GM18511 (cell line): ENCODE measurements at regions not wholly inside any gene's neighbourhood (a gene's known extent, or its start where the extent isn't known, plus 50 kb on each side); places are given as distances from the start of the nearest gene placed in this dataset.

Experiments used
- ATAC-seq: cut with Tn5 transposase; IDR thresholded peaks from one replicate; pipeline ENCODE4 v1.9.1; 2021; ENCODE audit warnings: mild to moderate bottlenecking, moderate library complexity; ENCODE audit not compliant: unreplicated experiment

DNA sequence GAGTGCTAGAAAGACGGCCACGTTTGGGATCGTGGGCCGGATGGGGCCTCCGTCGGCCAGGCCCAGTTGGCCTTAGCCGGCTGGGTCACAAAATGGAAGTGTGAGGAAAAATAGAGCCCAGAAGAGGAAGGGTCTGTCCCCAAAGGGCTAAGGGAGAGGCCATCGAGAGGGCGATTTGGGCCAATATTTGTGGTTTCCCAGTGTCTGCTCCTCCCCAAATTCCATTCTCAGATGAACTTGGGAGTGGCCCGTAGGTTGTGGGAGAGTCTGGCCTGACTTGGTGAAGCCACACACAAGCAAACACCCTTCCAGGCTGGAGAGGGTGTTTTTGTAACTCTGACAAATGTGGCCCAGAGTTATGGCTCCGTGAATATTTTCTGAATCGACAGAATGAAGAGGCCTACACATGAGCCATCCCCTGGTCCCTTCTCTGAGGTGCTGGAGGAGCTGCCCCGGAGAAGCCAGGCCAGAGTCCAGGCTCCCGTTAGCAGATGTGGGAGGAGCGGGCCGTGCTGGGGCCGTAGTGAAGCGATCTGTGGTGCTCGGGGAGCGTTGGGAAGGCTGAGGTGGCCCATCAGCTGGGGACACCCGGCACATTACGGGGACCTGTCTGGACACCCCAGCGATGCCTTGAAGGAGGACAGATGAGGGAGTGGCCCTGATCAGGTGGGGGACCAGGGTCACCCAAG, 73.5 kb upstream of the PPARA start:
- no peak for ATAC-seq

DNA sequence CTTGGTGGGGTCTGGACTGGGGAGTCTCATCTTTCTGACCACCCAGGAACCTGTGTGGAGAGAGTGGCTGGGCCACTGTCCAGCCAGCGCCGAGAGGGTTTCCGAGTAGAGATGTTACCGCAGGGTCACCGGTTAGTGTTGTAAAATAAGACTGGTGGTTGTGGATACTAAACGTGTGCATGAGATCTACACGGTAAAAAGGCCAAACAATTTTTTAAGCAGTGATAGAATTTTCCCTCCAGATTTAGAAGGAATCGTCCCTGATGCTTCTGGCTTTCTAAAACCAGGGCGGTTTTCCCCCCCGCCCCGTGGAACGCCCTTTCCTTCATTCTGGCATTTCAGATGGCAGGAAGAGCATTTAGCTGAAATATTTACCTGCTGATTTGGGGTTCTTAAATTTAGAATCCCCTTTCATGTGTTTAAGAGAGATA, 72.6 kb upstream of the PPARA start:
- no peak for ATAC-seq

DNA sequence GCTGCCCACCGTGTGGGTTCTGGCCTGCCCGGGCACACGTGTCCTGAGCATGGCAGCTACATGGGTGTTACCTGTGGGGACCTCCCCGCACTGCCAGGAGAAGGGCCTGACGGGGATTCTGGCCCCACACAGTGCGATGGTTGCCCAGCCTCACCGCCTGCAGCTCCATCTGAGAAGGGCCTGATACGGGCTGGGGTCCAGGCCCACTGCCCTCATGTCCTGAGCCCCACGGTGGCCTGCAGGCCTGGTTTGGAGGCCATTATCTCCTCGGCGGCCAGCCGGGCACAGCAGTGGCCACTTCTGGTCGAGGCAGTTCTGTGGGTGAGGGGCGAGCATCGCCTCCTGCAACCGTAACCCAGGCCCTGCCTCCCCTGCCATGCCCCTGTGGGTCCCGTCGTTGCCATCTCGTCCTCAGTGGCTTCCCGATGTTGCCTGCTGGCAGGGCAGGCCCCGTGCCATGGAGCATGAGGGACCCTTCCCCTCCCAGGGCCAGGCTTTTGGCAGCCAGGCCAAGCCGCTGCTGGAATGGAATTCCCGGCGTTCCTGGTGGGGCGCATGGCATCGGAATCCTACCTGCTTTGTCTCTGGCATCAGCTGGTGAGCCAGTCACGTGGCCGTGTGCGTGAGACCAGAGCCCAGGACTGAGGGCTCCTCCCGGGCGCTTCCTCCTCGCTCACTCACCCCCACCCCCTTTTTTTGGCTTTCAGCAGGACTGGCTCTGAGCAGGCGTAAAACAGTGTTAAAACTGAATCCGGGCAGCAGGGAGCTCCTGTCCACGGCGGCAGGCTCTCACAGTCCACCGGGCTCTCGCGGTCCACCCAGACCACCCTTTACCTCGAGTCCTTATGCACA, 71.9 kb upstream of the PPARA start:
- no peak for ATAC-seq

DNA sequence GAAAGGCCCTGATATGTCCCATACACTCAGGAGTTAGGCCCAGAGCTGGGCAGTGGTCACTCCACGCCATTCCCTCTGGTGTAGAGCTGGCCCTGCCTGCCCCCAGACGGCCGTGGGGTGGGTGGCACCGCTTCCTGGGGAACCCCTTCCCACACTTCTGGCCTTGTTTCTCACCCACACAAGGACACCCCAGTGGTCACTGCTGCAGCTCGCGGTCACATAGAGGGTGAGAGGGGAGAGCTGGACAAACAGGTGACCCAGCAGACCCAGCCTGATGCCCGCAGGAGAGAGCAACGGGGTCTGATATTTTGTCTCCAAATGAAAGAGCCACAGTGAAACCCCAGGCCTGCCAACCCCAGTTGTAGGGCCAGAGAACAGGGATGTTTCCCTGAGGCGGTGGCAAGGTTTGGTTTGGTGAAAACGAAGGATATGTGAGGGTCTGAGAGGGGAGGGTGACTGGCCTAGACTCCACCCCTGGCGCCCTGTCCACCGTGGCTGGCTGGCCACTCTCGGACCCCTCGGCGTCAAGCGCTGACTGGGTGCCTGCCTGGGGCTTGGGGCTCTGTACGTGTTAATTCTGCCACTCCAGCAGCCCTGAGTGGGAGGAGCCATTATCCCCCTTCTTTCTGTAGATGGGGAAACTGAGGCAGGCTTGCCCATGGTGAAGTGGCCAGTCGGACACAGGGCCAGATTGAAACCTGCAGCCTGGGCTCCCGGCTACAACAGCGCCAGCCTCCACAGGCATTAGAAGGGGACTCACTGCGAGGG, 71.0 kb upstream of the PPARA start:
- no peak for ATAC-seq

DNA sequence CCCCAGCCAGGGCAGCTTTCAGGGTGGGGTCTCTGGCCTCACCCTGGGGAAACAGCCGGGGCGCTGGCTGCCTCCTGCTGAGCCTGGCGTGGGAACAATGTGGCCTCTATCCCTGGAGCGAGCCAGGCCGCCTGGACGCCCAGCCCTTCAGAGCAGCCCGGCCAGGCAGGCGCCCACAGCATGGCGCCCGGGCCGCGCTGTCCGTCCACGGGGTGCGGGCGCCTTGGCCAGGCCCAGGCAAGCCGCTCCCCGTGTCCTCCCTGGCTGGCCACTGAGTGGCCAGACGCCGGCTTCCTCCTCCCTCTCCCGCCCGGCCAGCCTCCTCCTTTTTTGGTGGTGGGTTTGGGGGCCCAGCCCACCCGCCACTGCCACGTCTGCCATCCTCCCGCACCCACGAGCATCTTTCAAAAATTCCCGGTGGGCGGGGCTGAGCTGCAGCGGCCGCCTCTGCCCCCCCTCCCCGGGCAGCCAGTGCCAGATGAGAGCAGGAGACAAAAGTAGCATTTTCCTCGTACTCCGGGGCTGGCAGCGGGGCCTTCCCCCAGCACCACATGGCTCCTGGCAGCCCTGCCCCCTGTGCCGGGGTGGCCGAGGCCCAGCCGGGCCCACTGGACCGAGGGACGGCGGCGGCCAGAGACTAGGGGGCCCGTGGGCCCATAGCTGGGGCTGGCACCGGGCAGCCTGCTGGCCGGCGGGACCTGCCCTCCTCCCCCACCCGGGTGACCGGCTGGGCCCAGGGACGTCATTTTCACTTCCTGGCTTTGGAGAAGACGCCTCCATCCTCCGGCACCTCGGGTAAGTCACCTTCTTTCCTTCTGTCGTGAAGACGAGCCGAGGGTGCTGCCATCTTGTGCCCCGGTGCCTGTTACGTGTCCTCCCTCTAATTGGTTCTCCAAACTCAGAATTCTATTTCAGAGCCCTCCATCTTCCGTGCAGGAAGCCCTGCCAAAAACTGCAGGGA, 70.2 kb upstream of the PPARA start:
- ATAC-seq, result no peak

DNA sequence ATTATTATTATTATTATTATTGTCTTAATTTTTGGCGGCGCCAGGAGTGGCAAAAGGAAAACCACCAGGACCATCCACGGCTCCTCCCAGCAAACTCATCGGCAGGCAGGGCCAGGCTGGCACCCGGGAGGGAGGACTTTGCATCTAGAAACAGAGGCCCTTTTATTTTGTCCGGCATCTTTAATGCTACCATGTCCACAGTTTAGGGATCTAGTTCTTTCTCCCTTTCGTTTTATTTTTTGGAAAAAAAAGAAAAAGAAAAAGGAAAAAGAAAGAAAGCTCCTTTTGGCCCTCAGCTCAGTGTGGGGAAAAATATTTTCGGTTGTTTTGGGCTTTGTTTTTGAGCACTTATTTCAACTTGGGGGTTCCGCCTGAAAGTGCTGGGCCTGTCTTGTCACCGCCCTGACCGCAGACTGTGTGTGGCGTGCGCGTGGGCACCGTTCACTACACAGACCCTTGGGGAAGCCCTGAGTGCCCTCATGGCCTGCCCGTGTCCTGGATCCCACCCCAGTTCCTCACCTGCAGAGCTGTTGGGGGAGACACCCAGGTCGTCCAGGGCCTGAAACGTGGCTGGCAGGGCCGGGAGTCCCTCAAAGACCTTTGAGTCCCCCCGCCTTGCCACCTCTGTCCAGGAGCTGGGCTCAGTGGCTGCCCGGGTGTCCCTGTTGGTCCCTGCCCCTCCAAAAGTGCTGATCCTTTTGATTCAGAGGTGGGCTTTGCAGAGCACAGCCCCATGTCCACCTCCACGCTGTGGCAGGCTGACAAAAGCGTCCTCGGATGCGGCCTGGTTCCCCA, 69.1 kb upstream of the PPARA start:
- no peak for ATAC-seq

DNA sequence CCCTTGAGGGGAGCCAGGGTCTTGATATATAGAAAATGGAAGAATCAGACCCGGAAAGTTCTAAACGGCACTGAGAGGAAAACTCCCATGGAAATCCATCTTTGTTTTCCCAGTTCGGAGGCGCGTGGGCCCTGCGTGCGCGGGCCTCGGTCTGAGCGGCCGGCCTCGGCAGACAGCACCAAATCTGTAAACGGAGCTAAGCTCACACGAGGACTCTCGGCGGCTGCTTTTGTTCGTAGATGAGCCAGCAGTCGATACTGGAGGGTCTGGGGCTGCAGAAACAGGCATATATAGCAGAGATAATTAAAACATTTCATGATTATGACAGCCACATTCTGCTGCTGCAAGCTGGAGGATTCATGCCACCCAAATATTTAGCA, 68.5 kb upstream of the PPARA start:
- ATAC-seq, result no peak

DNA sequence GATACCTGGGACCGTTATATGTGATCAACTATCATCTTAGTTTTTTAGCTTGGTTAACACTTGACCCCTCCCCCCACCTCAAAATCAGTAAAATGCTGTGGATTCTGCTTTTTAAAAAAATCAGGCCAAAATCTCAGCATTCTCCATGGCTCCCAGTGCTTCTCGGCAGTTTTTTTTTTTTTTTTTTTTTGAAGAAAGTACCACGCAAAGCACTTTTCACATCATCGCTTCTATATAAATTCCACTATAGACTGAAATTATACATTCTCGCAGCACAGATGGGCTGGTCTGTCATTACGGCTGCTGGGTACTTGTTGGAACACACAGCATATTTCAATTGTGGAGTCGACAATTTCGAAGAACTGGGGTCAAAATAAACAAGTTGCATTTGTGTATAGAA, 67.7 kb upstream of the PPARA start:
- no peak for ATAC-seq

DNA sequence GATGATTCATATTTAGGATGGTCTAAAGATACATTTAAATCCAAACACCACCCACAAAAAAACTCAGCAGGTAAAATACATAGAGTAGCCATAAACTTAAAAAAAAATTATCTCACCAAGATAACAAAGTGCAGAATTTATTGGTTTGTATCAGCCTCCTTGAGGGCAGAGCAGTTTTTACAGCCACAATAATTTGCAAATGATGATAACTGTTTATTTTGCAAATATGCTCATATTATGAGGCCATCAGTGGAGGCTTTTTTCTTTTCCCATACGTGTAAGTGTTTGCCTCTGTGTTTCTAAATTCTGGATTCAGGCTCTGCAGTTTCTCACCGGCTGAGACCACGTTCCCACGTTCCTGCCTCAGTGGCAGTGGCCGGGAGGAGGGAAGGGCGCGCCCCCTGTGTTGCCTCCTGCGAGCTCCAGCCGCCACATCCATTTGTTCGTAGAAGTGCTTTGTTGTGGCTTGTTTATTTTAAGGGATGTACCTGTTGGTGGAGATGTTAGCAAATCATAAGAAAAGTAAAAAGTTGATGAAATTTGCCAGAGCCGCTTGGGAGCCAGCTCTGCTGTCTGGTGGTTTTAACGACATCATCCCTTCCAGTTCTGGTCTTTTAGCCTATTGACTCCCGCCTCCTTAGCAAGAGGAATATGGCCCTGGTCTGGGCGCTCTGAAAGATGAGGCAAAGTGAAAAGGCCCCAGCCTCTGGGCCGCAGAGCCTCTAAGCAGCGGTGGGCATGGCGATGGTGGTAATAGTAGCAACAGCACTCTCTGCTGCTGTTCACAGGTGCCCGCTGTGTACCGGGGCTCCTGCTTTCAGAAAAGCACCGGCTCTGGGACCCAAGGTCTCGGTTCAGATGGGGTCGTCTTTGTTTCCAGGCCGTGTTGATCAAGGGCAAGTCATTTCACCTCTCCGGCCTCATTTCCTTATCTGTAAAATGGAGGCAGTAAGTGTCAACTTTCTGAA, 66.7 kb upstream of the PPARA start:
- no peak for ATAC-seq

DNA sequence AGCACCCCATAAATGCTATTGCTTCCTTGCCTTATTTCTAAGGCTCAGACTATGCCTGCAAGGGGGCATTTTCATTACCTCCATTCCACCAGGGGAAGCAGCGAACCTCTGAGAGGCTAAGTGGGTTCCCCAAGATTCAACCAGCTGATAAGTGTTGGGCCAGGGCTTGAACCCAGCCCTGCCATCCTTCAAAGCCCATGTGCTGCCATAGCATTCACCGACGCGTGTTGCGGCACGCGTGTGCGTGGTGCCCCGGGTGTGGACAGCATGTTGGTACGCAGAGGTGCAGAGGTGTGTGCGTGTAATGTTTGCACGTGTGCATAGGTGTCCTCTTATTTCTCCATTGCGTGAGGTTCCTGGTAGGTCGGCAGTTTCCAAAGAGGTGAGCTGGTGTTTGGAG, 66.0 kb upstream of the PPARA start:
- ATAC-seq, result no peak

DNA sequence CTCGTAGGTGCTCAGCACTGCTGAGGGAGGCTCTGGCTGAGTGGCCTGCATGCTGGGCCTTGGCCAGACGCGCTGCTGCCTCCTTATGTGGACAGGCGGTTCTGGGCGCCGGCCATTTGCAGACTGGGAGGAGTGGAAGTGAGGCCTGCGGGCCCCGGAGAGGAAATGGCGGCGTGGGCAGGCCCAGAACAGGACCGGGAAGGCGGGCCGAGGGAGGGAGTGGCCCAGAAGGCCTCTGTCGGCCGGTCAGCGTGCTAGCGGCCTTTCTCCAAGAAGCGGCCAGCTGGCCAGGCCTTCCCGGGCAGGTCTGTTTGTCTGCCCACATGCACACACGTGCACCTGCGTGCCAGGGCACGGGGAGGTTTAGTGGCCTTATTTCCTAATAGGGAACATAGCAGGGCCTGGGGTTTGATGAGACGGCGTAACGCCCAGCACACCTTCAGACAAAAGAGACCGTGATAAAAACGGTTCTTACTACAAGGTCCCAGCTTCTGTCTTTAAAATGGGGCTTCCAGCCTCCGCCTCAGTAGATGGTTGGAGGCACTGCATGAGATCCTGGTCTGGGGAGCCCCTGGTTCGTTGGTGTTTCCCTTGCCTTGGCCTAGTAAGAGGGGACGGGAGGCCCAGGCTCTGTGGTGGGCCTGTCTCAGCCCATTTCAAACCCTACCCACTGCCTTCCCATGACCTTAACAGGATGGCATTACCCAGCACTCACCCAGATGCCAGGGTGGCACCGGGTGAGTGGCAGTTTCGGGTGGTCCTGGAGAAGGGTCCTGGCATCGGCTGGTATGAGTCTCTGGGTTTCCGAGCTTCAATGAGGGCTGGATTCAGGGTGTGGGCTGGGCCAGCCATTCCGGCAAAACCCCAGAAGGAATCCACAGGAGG, 65.1 kb upstream of the PPARA start:
- no peak for ATAC-seq

DNA sequence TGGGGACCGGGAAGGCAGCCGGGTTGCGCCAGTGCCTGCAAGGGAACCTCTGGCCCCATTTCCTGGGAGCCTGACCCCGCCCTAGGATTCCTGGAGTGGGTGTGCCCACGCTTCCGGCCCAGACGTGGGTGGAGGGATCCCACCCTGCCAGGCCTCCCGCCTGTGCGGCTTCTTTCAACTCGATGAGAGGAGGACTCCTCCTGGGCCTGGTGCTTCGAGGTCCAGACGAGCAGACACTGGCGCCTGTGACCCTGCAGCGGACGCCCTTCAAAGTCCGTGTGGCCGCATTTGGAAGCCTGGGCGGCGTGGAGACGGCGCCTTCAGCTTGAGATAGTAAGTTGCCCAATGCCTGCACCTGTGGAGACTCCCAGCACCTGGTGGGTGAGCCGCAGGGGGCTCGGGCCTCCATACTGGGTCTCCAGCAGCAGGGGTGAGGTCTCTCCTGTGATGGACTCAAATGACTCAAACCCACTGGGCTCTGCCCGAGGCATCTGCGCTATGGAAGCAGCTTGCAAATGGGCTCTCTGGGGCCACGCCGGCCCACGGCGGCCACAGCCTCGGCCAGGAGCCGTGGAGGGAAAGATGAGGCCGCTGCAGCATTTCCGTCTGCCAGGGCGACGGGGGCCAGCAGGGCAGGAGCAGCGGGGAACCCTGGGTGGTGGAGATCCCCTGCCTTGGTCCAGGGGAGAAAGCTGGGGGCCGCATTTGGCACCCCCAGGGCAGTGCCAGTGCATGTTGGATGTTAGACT, 64.3 kb upstream of the PPARA start:
- no peak for ATAC-seq

DNA sequence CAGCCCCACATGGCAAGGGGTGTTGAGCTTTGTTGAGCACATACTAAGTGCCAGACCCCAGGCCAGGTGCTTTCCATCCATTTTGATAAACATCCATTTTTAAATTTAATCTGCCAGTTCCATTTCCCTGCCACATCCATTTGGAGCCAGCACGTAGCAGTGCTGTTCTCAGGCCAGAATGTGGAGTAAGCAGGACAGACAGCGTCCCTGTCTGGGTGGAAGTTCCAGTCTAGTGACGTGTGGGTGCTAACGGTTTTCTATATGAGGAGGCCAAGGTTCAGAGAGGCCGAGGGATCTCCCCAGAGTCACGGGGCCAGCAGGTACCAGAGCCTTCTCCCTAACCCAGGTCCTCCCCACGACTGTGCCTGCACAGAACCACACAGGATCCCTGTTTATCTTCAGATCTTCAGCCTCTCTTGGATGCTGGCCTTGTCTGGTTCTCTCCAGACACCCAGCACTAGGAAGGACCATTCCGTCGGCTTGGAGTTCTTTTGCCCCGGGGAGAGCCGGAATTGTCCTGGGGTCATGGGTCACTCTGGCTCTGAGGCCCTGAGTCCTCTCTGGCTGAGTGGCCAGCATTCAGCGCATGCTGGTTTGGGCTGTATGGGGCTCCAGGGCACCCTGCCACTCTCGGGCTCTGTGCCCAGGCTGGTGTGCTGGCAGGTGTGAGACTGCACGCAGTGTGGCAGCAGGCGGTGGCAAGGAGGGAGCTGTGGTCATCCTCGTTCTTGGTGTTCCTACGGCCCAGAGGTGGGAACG, 63.6 kb upstream of the PPARA start:
- no peak for ATAC-seq

DNA sequence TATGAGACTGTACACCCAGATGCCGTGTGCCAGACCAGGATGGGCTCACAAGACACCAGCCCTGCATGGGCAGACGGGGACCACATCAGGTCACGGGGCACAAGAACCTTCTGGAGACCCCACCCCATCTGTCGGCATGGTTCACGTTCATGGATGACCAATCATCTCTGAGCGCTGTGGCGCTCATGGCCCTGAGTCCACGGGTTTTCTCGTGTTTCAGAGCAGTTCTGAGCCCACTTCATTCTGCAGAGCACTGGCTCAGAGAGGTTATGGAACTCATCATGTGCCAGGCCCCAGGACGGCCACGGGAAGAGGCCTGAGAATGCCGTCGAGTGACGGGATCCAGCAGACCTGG, 63.0 kb upstream of the PPARA start:
- ATAC-seq, result no peak

DNA sequence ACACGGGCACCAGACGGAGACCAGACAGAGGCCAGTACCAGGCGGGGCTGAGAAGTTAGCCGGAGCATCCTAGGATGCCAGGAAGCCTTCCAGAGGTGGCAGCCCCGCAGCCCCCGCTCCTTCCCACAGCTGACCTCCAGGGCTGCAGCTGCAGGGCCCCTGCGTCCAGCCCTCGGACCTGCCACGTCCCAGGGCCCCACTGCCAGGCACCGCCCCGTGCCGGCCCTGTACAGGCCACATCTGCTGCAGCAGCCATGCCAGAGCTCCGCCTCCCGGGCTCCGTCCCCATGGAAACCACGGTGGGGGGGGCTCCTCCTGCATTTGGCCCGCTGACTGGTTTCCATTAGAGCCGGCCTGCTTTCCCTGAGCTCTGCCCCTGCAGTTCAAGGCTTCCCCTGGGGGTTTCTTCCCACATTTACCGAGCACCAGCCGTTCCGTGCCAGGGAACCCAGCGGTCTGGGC, 62.5 kb upstream of the PPARA start:
- ATAC-seq, result no peak
